H9 (cell line): ENCODE measurements at regions not wholly inside any gene's neighbourhood (a gene's known extent, or its start where the extent isn't known, plus 50 kb on each side); places are given as distances from the start of the nearest gene placed in this dataset.

Experiments used
- DNase-seq: peaks from one replicate; pipeline ENCODE4 v3.0.0-alpha.2; 2017
- H2AFZ ChIP-seq: one replicate; pipeline ENCODE4 v1.6.1; 2013; ENCODE audit warnings: mild to moderate bottlenecking, low read length, control low read depth, moderate library complexity
- H2AK5ac ChIP-seq: 2 replicates; pipeline ENCODE4 v1.6.1; 2013; ENCODE audit warnings: low read length, control low read depth, mixed read lengths; ENCODE audit not compliant: insufficient read length
- H2BK120ac ChIP-seq: one replicate; pipeline ENCODE4 v1.6.1; 2013; ENCODE audit warnings: low read depth, mild to moderate bottlenecking, low read length, control low read depth, inconsistent platforms; ENCODE audit not compliant: poor library complexity, severe bottlenecking
- H2BK12ac ChIP-seq: 2 replicates; pipeline ENCODE4 v1.6.1; 2013; ENCODE audit warnings: low read length, control low read depth, mixed read lengths, low read depth; ENCODE audit not compliant: insufficient read length
- H2BK15ac ChIP-seq: 2 replicates; pipeline ENCODE4 v1.6.1; 2013; ENCODE audit warnings: low read depth, low read length, control low read depth
- H2BK20ac ChIP-seq: one replicate; pipeline ENCODE4 v1.6.1; 2013; ENCODE audit warnings: low read depth, mild to moderate bottlenecking, low read length, control low read depth, inconsistent platforms; ENCODE audit not compliant: poor library complexity, severe bottlenecking
- H2BK5ac ChIP-seq: 2 replicates; pipeline ENCODE4 v1.6.1; 2013; ENCODE audit warnings: low read length, control low read depth, mixed read lengths; ENCODE audit not compliant: insufficient read length
- H3K14ac ChIP-seq: 2 replicates; pipeline ENCODE4 v1.6.1; 2013; ENCODE audit warnings: low read length, control low read depth; ENCODE audit not compliant: insufficient read depth
- H3K18ac ChIP-seq: 2 replicates; pipeline ENCODE4 v1.6.1; 2013; ENCODE audit warnings: low read depth, mild to moderate bottlenecking, mixed read lengths, low read length, control low read depth; ENCODE audit not compliant: insufficient read length
- H3K23ac ChIP-seq: 2 replicates; pipeline ENCODE4 v1.6.1; 2013; ENCODE audit warnings: low read length, control low read depth, mixed read lengths, low read depth; ENCODE audit not compliant: insufficient read length
- H3K23me2 ChIP-seq: 2 replicates; pipeline ENCODE4 v1.6.1; 2013; ENCODE audit warnings: low read depth, mild to moderate bottlenecking, mixed read lengths, low read length, control low read depth; ENCODE audit not compliant: insufficient read length, poor library complexity, severe bottlenecking
- H3K27ac ChIP-seq: 2 replicates; pipeline ENCODE4 v1.5.1; 2013; ENCODE audit warnings: low read length, control low read depth, mixed read lengths, low read depth; ENCODE audit not compliant: insufficient read length
- H3K27me3 ChIP-seq: 2 replicates; pipeline ENCODE4 v1.6.1; 2013; ENCODE audit warnings: low read length, control low read depth, inconsistent platforms; ENCODE audit not compliant: insufficient read depth
- H3K4ac ChIP-seq: 2 replicates; pipeline ENCODE4 v1.6.1; 2013; ENCODE audit warnings: low read depth, mild to moderate bottlenecking, control low read depth, inconsistent platforms, low read length, moderate library complexity
- H3K4me1 ChIP-seq: 2 replicates; pipeline ENCODE4 v1.6.1; 2013; ENCODE audit warnings: low read length, control low read depth, inconsistent platforms; ENCODE audit not compliant: insufficient read depth
- H3K4me2 ChIP-seq: 2 replicates; pipeline ENCODE4 v1.6.1; 2013; ENCODE audit warnings: low read length, control low read depth, mixed read lengths; ENCODE audit not compliant: insufficient read length, insufficient read depth
- H3K56ac ChIP-seq: 2 replicates; pipeline ENCODE4 v1.6.1; 2013; ENCODE audit warnings: low read depth, mild to moderate bottlenecking, mixed read lengths, low read length, control low read depth; ENCODE audit not compliant: insufficient read length
- H3K79me1 ChIP-seq: 2 replicates; pipeline ENCODE4 v1.6.1; 2013; ENCODE audit warnings: low read depth, mild to moderate bottlenecking, moderate library complexity, low read length, control low read depth, inconsistent platforms; ENCODE audit not compliant: insufficient read depth, poor library complexity, severe bottlenecking
- H3K79me2 ChIP-seq: 2 replicates; pipeline ENCODE4 v1.6.1; 2013; ENCODE audit warnings: low read length, control low read depth, inconsistent platforms; ENCODE audit not compliant: insufficient read depth
- H3K9ac ChIP-seq: 2 replicates; pipeline ENCODE4 v1.6.1; 2013; ENCODE audit warnings: low read length, control low read depth, mixed read lengths; ENCODE audit not compliant: insufficient read length; ENCODE audit errors: extremely low read depth
- H3K9me3 ChIP-seq: one replicate; pipeline ENCODE4 v1.6.1; 2013; ENCODE audit warnings: low read depth, low read length, inconsistent platforms; ENCODE audit not compliant: control insufficient read depth
- H3T11ph ChIP-seq: one replicate; pipeline ENCODE4 v1.6.1; 2013; ENCODE audit warnings: mild to moderate bottlenecking, low read length, control low read depth, inconsistent platforms
- H4K20me1 ChIP-seq: one replicate; pipeline ENCODE4 v1.6.1; 2013; ENCODE audit not compliant: control insufficient read depth, insufficient read length, insufficient read depth
- H4K5ac ChIP-seq: 2 replicates; pipeline ENCODE4 v1.6.1; 2013; ENCODE audit warnings: low read depth, mild to moderate bottlenecking, mixed read lengths, low read length, control low read depth; ENCODE audit not compliant: insufficient read length
- H4K8ac ChIP-seq: replicated peaks from 2 replicates; pipeline ENCODE4 v1.6.1; 2013; ENCODE audit warnings: low read length, control low read depth, mixed read lengths, low read depth; ENCODE audit not compliant: insufficient read length
- H4K91ac ChIP-seq: 2 replicates; pipeline ENCODE4 v1.6.1; 2013; ENCODE audit warnings: low read depth, mild to moderate bottlenecking, moderate library complexity, mixed read lengths, low read length, control low read depth; ENCODE audit not compliant: insufficient read length
- H3K27ac Mint-ChIP-seq, 3 experiments: 2 replicates in 2 of 3; 3 replicates in 1 of 3; pipeline ENCODE4 v1.8.0; 2020 to 2021; ENCODE audit warnings: mixed read lengths in 3 of 3, mild to moderate bottlenecking in 1 of 3, moderate library complexity in 1 of 3
- H3K27me3 Mint-ChIP-seq: 2 replicates; pipeline ENCODE4 v1.8.0; 2021; ENCODE audit warnings: low read depth, mild to moderate bottlenecking, moderate library complexity, mixed read lengths
- H3K36me3 Mint-ChIP-seq, 3 experiments: 2 replicates in 2 of 3; 3 replicates in 1 of 3; pipeline ENCODE4 v1.8.0; 2020 to 2021; ENCODE audit warnings: low read depth in 3 of 3, mixed read lengths in 3 of 3; ENCODE audit not compliant: insufficient read depth in 1 of 3
- H3K4me1 Mint-ChIP-seq, 2 experiments: 2 replicates each; pipeline ENCODE4 v1.8.0; 2020; ENCODE audit warnings: mixed read lengths in 2 of 2
- H3K4me3 Mint-ChIP-seq, 2 experiments: 2 replicates in 1 of 2; 3 replicates in 1 of 2; pipeline ENCODE4 v1.8.0; 2020 to 2021; ENCODE audit warnings: mild to moderate bottlenecking in 2 of 2, mixed read lengths in 2 of 2, moderate library complexity in 1 of 2
- H3K9me3 Mint-ChIP-seq, 2 experiments: 2 replicates in 1 of 2; 3 replicates in 1 of 2; pipeline ENCODE4 v1.8.0; 2020; ENCODE audit warnings: mild to moderate bottlenecking in 2 of 2, mixed read lengths in 2 of 2, moderate library complexity in 1 of 2
- WGBS: extraction: QIAGEN DNeasy Blood & Tissue Kit; methylation state at CpG from one replicate; pipeline ENCODE4 v1.1.7; 2013; ENCODE audit warnings: missing lambda C conversion rate, low lambda C conversion rate, mixed read lengths; ENCODE audit not compliant: insufficient read length; ENCODE audit errors: extremely low coverage; 5-methylcytosine and 5-hydroxymethylcytosine counted together
- TF ChIP-seq, protein P1 (sequence below): fragments of 200-600 bp; sonication (generic); conservative IDR thresholded peaks from 3 replicates; pipeline ENCODE4 v1.8.0; 2021; ENCODE audit warnings: antibody characterized with exemption, mild to moderate bottlenecking

DNA sequence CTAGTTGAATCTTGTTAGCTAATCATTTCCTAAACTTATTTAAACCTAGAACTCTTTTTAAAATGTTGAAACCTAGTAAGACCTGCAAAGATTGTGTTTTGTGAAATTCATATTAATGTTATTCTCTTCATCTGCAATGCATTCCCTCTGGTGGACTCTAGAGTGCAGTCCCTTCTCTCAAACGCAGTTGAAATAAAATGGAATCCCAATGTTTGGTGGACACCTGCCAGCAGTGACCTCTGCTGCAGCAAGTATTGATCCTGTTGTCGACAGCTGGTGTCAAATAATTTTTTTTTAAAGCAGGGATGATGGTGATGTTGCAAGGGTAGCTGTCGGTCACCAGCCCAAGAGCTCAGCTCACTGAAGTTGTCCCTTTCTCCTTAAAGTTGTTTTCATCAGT is 492.0 kb downstream of the ZIC3 start:
- Histone ChIP-seq H4K5ac (no peak overlapping the region), H2BK5ac (no peak overlapping the region), H3T11ph (no peak overlapping the region), H3K4me1 (no peaks in the 10 kb centered on the region), H3K14ac (no peak overlapping the region), H2AK5ac (no peak overlapping the region), H2BK120ac (no peak overlapping the region), H3K23ac (no peak overlapping the region), H3K23me2 (no peaks in the 10 kb centered on the region), H3K18ac (no peak overlapping the region), H4K91ac (no peak overlapping the region), H3K79me1 (no peaks in the 10 kb centered on the region), H2BK12ac (no peak overlapping the region), H3K4me2 (no peak overlapping the region), H3K27ac (no peak overlapping the region), H3K56ac (no peak overlapping the region), H3K4ac (no peak overlapping the region), H2BK20ac (no peak overlapping the region), H3K9me3 (no peaks in the 10 kb centered on the region), H3K27me3 (no peaks in the 10 kb centered on the region), H3K79me2 (no peaks in the 10 kb centered on the region), H3K9ac (no peak overlapping the region), H2AFZ (no peak overlapping the region), H4K20me1 (no peaks in the 10 kb centered on the region), H2BK15ac (no peak overlapping the region), H4K8ac (no peak overlapping the region)
- TF ChIP-seq, protein P1, sequence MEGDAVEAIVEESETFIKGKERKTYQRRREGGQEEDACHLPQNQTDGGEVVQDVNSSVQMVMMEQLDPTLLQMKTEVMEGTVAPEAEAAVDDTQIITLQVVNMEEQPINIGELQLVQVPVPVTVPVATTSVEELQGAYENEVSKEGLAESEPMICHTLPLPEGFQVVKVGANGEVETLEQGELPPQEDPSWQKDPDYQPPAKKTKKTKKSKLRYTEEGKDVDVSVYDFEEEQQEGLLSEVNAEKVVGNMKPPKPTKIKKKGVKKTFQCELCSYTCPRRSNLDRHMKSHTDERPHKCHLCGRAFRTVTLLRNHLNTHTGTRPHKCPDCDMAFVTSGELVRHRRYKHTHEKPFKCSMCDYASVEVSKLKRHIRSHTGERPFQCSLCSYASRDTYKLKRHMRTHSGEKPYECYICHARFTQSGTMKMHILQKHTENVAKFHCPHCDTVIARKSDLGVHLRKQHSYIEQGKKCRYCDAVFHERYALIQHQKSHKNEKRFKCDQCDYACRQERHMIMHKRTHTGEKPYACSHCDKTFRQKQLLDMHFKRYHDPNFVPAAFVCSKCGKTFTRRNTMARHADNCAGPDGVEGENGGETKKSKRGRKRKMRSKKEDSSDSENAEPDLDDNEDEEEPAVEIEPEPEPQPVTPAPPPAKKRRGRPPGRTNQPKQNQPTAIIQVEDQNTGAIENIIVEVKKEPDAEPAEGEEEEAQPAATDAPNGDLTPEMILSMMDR: no peak
- H3K9me3 Mint-ChIP-seq: peaks cover 4 to 32% of the 10 kb centered on the region in 2 experiments; a peak in 4 of 5 replicates
- no peaks in the 10 kb centered on the region; a peak in 2 of 7 replicates for H3K36me3 Mint-ChIP-seq
- DNase-seq: no peak
- H3K4me1 Mint-ChIP-seq: no peaks in the 10 kb centered on the region; a peak in 1 of 4 replicates
- no peaks in the 10 kb centered on the region; the same call in 1 of the 2 replicates for H3K27me3 Mint-ChIP-seq
- H3K27ac Mint-ChIP-seq: no peak overlapping the region
- WGBS: no CpG with 5 or more reads among the region's 3 CpGs
- H3K4me3 Mint-ChIP-seq: no peak overlapping the region
